ENCODE measurements at regions not wholly inside any gene's neighbourhood (a gene's known extent, or its start where the extent isn't known, plus 50 kb on each side); places are given as distances from the start of the nearest gene placed in this dataset.

DNA sequence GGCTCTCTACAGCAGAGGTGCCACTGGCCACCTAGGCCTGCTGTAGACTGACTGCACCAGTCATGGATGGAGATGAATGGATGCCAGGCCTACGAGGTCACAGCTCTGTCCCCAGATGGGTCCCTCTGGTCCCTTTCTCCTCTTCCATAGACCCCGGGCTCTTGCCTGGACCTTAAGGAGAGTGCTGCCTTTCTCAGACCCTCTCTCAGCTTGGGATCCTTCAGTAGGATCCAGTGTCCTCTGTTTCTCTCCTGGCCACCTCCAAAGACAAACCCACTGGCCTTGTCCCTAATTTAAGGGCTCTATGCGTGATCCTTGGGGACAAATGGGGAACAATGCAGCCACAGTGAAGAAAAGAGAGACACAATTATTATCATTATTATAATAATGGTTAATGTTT is 189.3 kb upstream of the C16orf82 start:
- DNase-seq (ENCODE audit: low read depth in 2 of 2) = no peak

DNA sequence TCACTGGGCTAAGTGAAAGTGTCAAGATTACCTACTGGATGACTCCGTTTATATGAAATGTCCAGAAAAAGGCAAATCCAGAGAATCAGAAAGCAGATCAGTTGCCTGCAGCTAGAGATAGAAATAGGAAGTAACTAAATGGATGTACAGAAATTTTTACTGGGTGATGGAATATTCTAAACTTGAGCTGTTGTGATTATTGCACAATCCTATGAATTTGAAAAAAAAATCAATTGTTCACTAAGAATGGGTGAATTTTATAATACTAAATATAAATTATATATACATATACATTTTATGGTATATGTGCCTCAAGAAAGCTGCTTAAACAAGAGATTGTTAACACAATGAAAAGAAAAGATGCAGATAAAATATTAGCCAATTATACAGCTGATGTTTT is 181.1 kb upstream of the C16orf82 start:
- DNase-seq (ENCODE audit: low read depth in 2 of 2) = no peak

DNA sequence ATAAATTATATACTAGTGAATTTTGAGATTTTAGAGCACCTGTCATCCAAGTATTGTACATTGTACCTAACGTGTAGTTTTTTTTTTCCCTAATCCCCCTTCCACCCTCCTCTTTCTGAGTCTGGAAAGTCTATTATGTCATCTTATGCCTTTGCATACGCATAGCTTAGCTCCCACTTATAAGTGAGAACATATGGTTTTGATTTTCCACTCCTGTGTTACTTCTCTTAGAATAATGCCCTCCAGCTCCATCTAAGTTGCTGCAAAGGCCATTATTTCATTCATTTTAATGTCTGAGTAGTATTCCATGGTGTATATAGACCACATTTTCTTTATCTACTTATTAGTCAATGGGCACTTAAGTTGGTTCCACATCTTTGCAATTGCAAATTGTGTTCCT is 177.0 kb upstream of the C16orf82 start:
- DNase-seq (ENCODE audit: low read depth in 2 of 2) = no peak

DNA sequence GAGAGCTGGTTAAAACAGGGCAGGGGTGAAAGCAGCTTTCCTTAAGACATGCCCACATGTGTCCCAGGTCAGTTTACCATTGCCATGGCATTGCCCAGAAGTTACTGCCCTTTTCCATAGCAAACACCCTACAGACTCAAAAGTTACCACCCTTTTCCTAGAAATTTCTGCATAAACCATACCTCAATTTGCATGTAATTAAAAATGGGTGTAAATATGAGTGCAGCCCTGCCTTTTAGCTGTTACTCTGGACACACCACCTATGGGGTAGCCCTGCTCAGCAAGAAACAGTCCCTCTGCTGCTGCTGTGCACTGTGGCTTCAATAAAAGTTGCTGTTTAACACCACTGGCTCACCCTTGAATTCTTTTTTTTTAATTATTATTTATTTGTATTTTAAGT is 168.5 kb upstream of the C16orf82 start:
- no peak for DNase-seq (ENCODE audit: low read depth in 2 of 2)

DNA sequence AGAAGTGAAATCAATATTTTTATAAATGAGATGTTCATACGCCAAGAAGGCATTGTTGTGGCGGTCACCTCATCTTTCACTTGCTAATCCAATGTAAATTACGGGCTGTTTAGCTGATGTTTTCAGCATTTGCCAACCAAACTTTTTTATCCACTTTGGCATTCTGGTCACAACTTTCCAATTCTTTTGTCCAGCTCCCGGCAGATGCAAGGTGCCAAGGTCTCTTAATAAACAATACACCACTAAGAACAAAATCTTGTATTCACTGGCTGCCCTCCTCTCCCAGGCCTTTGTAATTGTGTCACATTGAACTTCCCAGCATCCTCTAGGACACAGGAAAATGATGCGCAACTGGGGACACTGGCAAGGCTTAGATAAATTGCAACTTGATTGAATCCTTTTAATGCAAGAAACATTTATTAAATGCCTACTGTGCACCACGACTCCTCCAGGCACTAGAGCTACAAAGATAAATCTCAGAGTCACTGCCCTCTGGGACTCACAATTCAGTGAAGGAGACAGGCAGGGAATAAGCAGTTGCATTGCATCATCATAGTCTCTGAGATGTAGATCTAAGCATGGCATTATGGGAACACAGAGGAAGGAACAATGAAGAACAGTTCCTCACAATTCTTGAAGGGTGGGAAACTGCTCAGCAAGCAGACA is 165.4 kb upstream of the C16orf82 start:
- DNase-seq (ENCODE audit: low read depth in 2 of 2) = no peak

DNA sequence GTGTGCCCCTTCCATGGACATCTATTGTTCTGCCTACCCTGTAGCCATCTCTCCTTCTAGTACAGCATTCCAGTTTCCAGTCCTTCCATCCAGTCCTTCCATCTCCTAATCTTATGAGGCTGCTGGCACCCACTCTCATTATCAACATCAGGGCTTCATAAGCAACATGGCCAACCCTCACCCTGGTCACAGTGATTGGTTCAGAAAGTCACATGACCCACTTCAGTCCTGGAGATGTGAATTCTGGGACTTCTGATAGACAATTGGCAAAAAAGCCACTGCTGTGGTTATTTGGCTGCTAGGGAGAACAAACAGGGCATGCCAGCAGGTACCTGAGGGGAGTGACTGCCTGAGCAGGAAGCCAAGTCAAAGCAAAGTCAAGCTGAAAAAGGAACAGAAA is 164.7 kb upstream of the C16orf82 start:
- no peak for DNase-seq (ENCODE audit: low read depth in 2 of 2)

DNA sequence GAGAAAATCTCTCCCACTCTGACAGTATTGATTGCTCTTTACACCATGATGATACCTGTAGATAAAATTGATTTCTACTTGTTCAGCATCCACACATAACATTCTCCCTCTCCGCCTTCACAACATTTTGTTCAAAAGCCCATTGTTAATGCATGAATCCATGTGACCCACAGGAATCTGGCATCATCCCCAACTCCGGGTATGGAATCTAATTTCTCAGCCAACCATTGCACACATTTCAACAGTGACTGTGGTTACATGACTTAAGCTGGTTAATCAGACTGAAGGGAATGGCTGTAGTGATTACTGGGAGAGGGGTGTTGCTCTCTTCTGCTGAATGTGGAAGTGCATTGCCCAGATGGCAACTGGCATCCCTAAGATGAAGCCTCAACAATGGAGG is 161.4 kb upstream of the C16orf82 start:
- DNase-seq (ENCODE audit: low read depth in 2 of 2) = no peak

DNA sequence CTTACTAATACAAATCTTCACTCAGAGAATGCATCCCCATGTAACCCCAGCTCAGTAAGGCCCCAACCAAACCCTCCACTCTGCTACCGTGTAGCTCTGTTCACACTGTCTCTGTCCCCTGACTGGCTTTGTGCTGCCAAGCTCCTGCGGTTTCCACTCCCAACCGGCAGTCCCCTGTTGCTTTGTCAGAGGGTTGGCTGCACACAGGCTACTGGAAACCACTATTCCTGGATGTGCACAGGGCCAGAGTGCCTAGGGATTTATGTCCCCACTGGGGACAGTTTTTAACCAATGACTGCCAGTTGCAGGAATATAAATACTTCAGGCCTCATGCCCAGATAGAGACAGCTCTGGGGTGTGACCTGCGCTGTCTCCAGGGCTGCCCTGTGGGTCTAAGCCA is 157.1 kb upstream of the C16orf82 start:
- DNase-seq (ENCODE audit: low read depth in 2 of 2) = no peak

DNA sequence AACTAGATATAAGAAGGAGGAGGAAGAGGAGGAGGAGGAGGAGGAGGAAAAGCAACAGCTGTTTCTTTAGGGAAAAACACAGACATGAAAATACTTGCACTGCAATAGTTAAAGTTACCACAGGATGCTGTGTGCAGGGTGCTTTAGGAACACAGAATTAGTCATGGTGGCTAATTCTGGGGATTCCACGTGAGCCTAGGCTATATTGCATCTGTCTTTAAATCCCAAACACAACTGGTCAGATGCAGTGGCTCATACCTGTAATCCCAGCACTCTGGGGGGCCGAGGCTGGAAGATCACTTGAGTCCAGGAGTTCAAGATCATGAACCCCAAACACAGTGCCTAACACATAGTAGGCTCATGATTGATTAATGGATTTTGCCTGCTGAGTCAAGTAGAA is 155.3 kb upstream of the C16orf82 start:
- no peak for DNase-seq (ENCODE audit: low read depth in 2 of 2)

DNA sequence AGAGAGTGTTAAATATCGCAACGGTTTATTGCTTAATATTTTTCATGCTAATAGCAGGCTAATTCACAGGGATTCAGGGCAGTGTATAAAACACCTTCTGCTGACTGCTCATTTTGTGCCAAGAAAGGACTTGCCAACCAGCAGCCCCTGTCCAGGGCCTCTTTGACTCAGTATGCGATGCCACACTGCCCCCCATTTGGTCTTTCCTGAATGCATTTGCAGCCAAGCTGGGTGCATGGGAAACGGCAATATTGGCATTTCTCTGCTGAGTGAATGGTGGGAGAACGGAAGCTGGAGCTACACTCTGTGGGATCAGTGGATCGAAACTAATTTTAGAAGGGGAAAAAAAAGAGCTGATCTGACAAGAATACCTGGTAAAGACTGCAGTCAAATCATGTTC is 152.9 kb upstream of the C16orf82 start:
- no peak for DNase-seq (ENCODE audit: low read depth in 2 of 2)

DNA sequence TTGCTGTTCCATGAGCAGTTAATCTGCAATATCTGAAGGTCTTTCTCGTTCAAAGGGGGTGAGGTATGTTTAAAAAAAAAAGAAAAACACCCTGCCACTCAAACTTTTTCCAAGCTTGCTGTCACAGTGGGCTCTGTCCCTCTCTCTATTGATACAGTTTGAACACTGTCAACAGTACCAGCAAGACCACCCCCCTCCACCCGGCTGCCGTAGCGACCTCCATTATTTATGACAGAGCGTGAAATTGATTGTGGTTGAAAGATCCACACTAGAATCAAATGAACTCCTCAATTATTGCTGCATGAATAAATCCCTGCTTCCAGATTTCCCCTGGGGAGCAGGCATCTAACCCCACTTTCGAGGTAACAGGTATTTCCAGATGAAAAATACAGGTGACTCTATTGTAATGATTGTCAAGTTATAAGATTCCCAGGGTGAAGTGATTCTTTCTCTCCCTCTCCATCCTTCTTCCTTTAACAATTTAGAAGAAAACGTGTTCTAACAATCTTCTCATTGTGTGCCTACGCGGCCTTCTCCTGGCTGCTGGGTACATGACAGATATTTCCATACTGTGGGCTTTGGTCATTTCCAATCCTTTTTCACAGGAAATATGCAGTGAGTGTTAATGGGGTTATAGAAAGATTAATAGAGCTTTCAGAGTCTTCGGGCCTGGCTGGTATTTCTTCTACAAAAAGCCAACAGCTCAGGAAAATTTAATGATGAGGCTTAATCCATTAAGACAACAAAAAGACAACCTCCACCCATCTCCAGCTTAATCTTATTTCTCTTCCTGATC is 135.7 kb upstream of the C16orf82 start:
- DNase-seq (ENCODE audit: low read depth in 2 of 2) = no peak

DNA sequence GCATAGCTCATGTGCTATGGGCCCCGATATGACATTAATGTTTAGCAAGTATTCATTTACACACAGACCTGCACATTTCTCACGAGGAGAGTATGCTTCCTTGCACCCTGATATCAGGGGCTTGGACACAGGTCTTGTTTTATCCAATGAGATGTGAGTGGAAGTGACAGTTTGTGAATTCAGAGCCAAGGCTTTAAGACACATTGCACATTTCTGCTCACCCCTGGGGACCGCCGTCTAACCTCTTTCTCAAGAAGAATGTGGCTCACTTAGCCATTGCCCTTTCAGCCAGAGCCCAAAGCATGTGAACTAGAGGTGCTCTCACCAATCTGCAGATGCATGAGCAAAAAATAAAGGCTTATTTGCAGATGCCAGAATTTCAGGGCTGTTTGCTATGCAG is 116.1 kb upstream of the C16orf82 start:
- DNase-seq (ENCODE audit: low read depth in 2 of 2) = no peak

DNA sequence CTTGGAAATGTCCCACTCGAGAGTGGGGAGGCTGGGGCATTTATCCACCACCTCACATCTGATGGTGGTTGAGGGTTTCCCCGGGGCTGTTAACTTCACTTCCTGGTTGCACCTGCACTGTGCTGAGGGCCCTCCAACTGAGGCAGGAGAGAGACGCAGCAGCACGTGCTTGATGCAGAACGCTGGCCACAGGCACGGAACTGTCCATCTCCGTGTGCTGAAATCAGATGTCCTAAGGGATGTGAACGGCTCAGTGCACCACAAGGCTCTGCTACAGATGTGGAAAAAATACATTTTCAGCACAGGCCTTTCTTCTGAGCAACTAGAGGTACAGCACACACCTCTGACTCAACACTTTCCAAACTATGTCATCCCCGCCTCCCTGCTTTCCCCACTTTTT is 114.8 kb upstream of the C16orf82 start:
- no peak for DNase-seq (ENCODE audit: low read depth in 2 of 2)

DNA sequence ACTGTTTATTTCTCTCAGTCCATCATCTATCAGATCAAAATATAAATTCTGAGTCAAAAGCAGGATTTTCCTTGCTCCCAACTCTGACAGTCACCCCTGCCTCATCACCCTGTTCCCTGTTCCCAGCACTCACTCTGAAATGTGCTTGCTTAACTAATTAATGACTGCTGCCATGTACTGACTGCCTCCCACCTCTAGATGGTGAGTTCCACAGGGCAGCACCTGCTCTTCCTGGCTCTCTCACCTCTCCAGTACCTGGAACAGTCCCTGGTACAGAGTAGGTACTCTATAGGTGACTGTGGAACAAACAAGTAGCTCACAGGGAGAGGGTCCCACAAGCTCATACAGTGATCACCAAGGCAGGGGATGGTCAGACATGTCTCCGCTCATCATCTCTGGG is 114.3 kb upstream of the C16orf82 start:
- no peak for DNase-seq (ENCODE audit: low read depth in 2 of 2)

DNA sequence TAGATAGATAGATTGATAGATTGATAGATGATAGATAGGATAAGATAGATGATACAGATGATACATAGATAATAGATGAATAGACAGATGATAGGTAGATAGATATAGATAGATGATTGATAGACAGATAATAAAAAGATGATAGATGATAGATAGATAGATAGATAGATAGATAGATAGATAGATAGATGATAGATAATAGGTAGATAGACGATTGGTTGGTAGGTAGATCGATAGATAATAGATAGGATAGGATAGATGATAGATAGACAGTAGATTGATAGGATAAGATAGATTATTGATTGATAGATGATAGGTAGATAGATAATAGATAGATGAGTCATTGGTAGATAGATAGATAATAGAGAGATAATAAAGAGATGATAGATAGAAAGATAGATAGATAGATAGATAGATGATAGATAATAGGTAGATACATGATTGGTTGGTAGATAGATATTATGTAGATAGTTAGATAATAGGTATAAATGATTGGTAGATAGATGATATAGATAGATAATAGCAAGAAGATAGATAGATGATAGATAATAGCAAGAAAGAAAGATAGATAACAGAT is 109.4 kb upstream of the C16orf82 start:
- no peak for DNase-seq (ENCODE audit: low read depth in 2 of 2)

DNA sequence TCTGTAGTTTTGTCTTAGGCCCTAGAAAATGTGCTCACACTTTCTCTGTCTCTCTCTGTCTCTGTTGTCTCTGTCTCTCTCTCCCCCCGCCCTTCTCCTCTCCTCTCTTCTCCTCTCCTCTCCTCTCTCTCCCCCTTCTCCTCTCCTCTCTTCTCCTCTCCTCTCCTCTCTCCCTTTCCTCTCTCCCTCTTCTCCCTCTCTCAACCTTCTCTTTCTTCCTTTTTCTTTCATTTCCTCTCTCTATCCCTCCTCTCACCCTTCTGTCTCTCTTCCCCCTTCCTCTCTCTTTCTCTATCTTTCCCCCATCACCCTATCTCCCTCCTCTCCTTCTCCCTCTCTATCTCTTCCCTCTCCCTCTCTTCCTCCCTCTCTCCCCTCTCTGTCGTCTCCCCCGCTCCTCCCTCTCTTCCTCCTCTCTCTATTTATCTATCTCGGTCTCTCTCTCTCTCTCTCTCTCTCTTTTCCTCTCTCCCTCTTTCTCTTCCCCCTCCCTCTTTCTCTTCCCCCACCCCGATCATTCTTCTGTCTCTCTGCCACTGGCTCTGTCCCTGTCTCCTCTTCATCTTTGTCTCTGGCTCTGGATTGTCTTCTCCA is 107.2 kb upstream of the C16orf82 start:
- no peak for DNase-seq (ENCODE audit: low read depth in 2 of 2)

DNA sequence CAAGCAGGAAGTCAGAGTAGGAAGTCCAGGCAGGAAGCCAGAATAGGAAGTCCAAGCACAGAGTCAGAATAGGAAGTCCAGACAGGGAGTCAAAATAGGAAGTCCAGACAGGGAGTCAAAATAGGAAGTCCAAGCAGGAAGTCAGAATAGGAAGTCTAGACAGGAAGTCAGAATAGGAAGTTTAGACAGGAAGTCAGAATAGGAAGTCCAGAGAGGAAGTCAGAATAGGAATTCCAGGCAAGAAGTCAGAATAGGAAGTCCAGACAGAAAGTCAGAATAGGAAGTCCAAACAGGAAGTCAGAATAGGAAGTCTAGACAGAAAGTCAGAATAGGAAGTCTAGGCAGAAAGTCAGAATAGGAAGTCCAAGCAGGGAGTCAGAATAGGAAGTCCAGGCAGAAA is 105.3 kb upstream of the C16orf82 start:
- DNase-seq (ENCODE audit: low read depth in 2 of 2) = no peak

DNA sequence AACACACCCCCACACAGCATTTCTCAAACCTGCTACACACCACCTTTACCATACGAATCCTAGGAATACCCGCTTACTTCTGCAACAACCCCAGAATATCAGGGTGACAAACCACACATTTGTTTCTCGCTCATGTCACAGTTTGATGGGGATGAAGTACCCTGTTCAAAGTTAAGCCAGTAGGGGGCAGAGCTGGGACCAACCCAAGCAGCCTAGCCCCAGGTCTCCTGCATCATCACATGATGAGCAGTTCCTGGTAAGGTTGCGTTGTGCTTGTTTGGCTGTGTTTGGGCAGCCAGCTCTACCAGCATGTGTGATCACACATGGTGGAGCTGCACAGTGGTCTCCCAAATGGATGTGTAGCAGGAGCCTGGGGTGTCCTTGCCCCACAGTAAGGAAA is 103.6 kb upstream of the C16orf82 start:
- peak; percentile 2 for DNase-seq (ENCODE audit: low read depth in 2 of 2)

DNA sequence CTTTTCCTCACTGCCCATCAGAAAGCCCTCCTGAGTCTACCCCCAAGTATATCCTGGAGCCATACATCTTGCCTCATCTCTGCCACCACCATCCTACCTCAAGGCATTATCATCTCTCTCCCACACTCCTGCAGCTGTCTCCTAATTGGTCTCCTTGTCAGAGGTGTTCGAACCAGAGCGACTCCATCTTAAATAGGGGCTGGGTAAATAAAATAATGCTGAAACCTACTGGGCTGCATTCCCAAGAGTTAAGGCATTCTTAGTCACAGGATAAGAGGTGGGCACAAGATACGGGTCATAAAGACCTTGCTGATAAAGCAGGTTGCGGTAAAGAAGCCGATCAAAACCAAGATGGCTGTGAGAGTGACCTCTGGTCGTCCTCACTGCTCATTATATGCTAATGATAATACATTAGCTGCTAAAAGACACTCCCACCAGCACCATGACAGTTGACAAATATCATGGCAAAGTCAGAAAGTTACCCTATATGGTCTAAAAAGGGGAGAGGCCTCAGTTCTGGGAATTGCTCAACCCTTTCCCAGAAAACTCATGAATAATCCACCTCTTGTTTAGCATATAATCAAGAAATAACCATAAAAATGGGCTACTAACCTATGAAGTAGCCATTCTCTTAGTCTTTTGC is 97.0 kb upstream of the C16orf82 start:
- no peak for DNase-seq (ENCODE audit: low read depth in 2 of 2)

DNA sequence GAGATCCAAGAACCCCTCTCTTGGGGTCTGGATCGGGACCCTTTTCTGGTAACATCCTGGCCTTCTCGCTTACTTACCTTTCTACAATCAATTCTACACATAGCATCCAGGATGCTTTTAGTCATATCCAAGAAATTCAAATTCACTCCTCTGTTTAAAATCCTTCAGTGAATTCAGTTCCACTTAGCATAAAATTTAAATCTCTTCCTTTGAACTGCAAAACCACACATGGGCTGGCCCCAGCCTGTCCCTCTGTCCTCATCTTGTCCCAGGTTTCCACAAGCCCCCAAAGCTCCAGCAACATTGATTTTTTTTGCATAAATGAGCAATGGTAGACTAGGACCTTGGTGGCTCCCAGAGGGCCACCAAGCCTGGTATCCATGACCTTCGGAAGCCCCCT is 96.4 kb upstream of the C16orf82 start:
- DNase-seq (ENCODE audit: low read depth in 2 of 2) = no peak

DNA sequence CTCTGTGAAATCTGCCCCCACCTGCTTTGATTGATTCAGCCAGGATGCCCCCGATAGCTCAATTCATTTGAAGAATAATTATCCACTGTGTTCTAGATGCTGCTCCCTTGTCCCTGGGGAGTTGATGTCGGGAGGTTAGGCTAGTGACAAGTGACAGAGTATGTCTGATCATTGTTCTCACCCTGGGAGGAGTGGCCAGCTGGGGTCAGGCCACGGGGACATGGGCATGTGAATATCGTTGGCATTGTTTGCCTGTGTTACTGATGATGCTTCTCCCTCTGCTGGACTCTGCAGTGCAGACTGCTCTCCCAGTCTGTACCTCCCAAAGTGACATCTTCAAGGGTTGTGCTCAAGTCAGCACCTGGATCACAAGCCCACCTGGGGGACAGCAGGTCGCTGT is 89.9 kb upstream of the C16orf82 start:
- no peak for DNase-seq (ENCODE audit: low read depth in 2 of 2)

DNA sequence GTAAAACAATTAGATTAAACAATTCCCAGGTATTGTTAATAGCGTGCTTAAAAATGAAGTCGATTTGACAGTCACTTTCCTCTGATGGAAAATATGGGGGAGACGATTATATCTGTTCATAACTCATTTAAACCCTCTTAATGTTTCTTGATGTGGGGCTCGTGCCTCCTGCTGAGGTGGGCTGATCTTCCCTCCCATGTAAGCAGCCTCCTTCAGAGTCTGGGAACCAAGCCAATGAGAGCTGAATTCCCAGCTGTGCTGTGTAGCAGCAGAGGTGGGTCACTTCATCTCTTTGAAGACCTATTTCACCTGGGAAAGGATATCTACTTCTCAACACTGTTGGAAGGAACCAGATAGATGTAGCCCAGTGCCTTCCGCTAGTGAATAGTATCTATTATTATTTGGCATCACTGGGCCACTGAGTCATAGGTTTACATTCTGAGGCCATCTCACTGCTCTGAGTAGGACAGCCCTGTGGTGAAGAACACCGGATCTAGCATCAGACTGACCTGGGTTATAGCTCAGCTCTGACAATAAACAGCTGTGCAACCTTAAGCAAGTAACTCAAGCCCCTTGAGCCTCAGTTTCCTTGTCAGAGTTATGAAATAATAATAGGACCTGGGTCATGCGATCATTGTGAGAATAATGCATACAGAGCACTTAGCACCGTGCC is 85.3 kb upstream of the C16orf82 start:
- DNase-seq (ENCODE audit: low read depth in 2 of 2) = no peak

Measured in activated CD4-positive, alpha-beta T cell treated with anti-CD3 and anti-CD28 coated beads for 24 hours (primary cell).